Neural progenitor cell (in vitro differentiated cells): ENCODE measurements at regions not wholly inside any gene's neighbourhood (a gene's known extent, or its start where the extent isn't known, plus 50 kb on each side); places are given as distances from the start of the nearest gene placed in this dataset.

ENCODE experiments used
- CTCF ChIP-seq: fragments of 200-600 bp; sonication (generic); IDR thresholded peaks from 2 replicates; pipeline ENCODE4 v1.5.1; 2017; ENCODE audit warnings: antibody characterized with exemption, mild to moderate bottlenecking
- EZH2 ChIP-seq: fragments of 200-600 bp; sonication (generic); IDR thresholded peaks from 2 replicates; pipeline ENCODE4 v1.6.1; 2017; ENCODE audit warnings: antibody characterized with exemption, mild to moderate bottlenecking, moderate library complexity

DNA sequence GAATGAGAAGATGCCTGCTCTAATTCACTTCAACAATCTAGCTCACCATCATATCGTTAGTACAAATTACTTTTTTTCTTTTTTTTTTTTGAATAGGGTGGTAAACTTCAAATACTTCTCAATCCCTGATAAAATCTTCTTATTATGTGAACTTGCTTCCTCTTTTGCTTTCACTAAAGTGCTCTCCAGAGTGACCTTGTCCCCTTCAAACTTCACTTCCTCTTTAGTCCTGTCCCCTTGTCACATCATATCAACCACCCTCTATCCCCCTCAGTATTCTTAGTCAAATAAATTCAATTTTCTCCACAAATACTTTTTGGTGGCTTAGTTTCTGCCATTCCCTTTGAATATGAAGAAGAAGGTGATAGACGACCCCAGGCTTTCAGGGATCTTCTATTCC is 124.9 kb upstream of the PLXNA2 start:
- no peak for TF ChIP-seq CTCF
- TF ChIP-seq EZH2: no peak
